ENCODE measurements at regions not wholly inside any gene's neighbourhood (a gene's known extent, or its start where the extent isn't known, plus 50 kb on each side); places are given as distances from the start of the nearest gene placed in this dataset.

DNA sequence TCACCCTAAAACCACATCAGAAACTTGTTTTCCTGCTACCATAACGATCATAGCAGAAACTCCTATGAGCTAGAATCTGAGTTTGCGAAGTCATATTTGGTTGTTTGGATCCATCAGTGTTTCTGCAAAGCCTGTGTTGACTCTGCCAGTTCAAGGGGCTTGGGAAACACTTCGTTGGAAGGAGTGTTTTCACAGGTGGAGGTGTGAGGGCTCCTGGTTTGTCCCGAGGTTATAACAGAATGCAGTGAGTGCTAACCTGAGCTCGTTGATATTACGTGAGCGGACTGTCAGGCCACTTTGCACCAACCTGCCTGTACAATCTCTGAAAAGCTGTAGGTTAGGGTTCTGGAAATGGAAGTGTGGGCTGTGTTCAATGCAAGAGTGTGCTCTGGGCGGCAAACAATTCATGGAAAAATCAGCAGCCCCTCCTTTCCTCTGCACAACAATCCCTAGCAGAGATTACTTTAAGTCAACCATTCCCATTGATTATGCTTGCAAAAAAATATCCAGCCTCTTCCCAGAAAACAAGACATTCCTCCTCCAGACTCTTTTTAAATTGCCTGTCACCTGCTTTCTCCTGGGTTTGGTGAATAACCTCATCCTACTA, 622.0 kb downstream of the TYW1 start:
- Histone ChIP-seq H3K14ac (replicated peaks; ENCODE audit: low read depth, low read length) (no peak overlapping the region), H3K9me1 (ENCODE audit: insufficient read depth, low read length) (no peaks in the 10 kb centered on the region), H3K4me2 (ENCODE audit: low read depth, low read length) (no peak overlapping the region), H2BK15ac (ENCODE audit: low read depth, low read length) (no peak overlapping the region), H3K79me1 (ENCODE audit: low read depth in 1 of 2, low read length in 2 of 2) (no peaks in the 10 kb centered on the region), H2BK120ac (ENCODE audit: low read depth, low read length) (no peak overlapping the region), H3K36me3 (ENCODE audit: control insufficient read depth, insufficient read depth, low read length) (no peaks in the 10 kb centered on the region), H3K27me3 (ENCODE audit: control insufficient read depth, insufficient read depth, low read length) (no peaks in the 10 kb centered on the region), H4K5ac (ENCODE audit: low read depth, low read length) (no peak overlapping the region), H2AK5ac (ENCODE audit: low read depth, low read length) (no peak overlapping the region), H2BK5ac (ENCODE audit: low read depth, low read length, poor library complexity, severe bottlenecking) (no peak overlapping the region), H3K56ac (ENCODE audit: extremely low read depth, insufficient read depth, low read length) (no peak overlapping the region), H3K4me3 (ENCODE audit: insufficient read depth, low read depth, low read length) (no peak overlapping the region), H3K4ac (ENCODE audit: low read depth, low read length) (no peak overlapping the region), H3K9ac (ENCODE audit: low read depth, low read length) (no peak overlapping the region), H2AFZ (replicated peaks; ENCODE audit: low read length, poor library complexity) (no peak overlapping the region), H3K18ac (ENCODE audit: low read depth, low read length) (no peak overlapping the region), H4K91ac (ENCODE audit: insufficient read depth, low read depth, low read length) (no peak overlapping the region), H3K9me3 (ENCODE audit: control insufficient read depth, insufficient read depth, low read length) (peaks cover 11% of the 10 kb centered on the region; the same call in 1 of the 2 replicates), H2BK20ac (ENCODE audit: low read depth, low read length) (no peak overlapping the region), H3K4me1 (ENCODE audit: control insufficient read depth, insufficient read depth, low read length) (no peaks in the 10 kb centered on the region), H2AK9ac (replicated peaks; ENCODE audit: low read depth, low read length, poor library complexity) (no peak overlapping the region), H4K20me1 (ENCODE audit: insufficient read depth, low read length) (no peaks in the 10 kb centered on the region), H3K27ac (ENCODE audit: insufficient read depth, low read length) (no peak overlapping the region), H3K23ac (ENCODE audit: low read depth, low read length) (no peak overlapping the region), H4K8ac (ENCODE audit: low read depth in 2 of 2, low read length in 2 of 2) (no peak overlapping the region)
- DNase-seq: no peak
- no peak for TF ChIP-seq RAD21 (IDR thresholded peaks at IDR 0.05; ENCODE audit: low read length)
- no peak for TF ChIP-seq SMC3 (IDR thresholded peaks at IDR 0.05; ENCODE audit: low read depth, low read length)
- TF ChIP-seq USF2 (IDR thresholded peaks at IDR 0.05; ENCODE audit: low read depth, low read length): no peak
- no peak for TF ChIP-seq CEBPB (IDR thresholded peaks at IDR 0.05; ENCODE audit: low read depth, low read length)
- no peak for TF ChIP-seq CTCF (conservative IDR thresholded peaks at IDR 0.05; ENCODE audit: low read depth, low read length)
- TF ChIP-seq FOS (IDR thresholded peaks at IDR 0.05; ENCODE audit: low read depth, low read length): no peak
- TF ChIP-seq MAZ (IDR thresholded peaks at IDR 0.05; ENCODE audit: borderline replicate concordance, low read depth, low read length): no peak
- TF ChIP-seq ELK1 (IDR thresholded peaks at IDR 0.05; ENCODE audit: borderline replicate concordance, low read depth, low read length): no peak
- no peak for TF ChIP-seq MXI1 (IDR thresholded peaks at IDR 0.05; ENCODE audit: borderline replicate concordance, low read depth, low read length)
- no peak for TF ChIP-seq NFE2L2 (IDR thresholded peaks at IDR 0.05; ENCODE audit: low read depth, low read length)
- TF ChIP-seq MAFK (IDR thresholded peaks at IDR 0.05; ENCODE audit: low read depth, low read length): no peak
- TF ChIP-seq CHD1 (IDR thresholded peaks at IDR 0.05; ENCODE audit: low read depth, low read length): no peak
- no peak for TF ChIP-seq RCOR1 (IDR thresholded peaks at IDR 0.05; ENCODE audit: insufficient replicate concordance, low read length)
- no peak for TF ChIP-seq BHLHE40 (IDR thresholded peaks at IDR 0.05; ENCODE audit: low read depth, low read length)
- no peak for TF ChIP-seq POLR2A (IDR thresholded peaks at IDR 0.05; ENCODE audit: low read depth, low read length)
- WGBS, 2 experiments (ENCODE audit: extremely low coverage in 2 of 2, insufficient read length in 1 of 2): 20% methylated on average over 1 of the region's 8 CpGs; no CpG with 5 or more reads in 1 of the 2 experiments
- ChIA-PET POLR2A (ENCODE audit: unreplicated experiment) (no interaction called here), CTCF (no interaction called here)
- in situ Hi-C loops (cut with MboI; ENCODE audit: low sequenced_read_pairs) (no loop called here), intact Hi-C loops (cut with micrococcal nuclease) (no loop called here), dilution Hi-C loops (cut with HindIII; ENCODE audit: low sequenced_read_pairs, unreplicated experiment) (no loop called here)
- ATAC-seq (ENCODE audit: low read depth): no peak
- no TSS peak for BruUV-seq (replicated peaks)

All from IMR-90 (cell line).